Right lobe of liver (tissue), 4 donors: ENCODE measurements at regions not wholly inside any gene's neighbourhood (a gene's known extent, or its start where the extent isn't known, plus 50 kb on each side); places are given as distances from the start of the nearest gene placed in this dataset.

ENCODE experiments used
- CTCF ChIP-seq, 4 donors: fragments of 200-600 bp in 3 of 4; fragments of 450-650 bp in 1 of 4; IDR thresholded peaks; one replicate each; pipeline versions ENCODE4 v1.5.1 to v1.8.0; 2016 to 2022; ENCODE audit warnings: antibody characterized with exemption in 4 of 4, mild to moderate bottlenecking in 2 of 4
- POLR2A ChIP-seq: fragments of 450-650 bp; IDR thresholded peaks from one replicate; pipeline ENCODE4 v1.6.1; 2017; ENCODE audit warnings: antibody characterized with exemption, mild to moderate bottlenecking
- donor health status: DM: no; HTN: no; CAD: no.
- donor health status: DM: no; HTN: no; CAD: no.
- donor health status: DM: no; HTN: yes; CAD: no.

GRCh38 chr3:115525731-115526130 lies 97.6 kb upstream of the GAP43 start:
- TF ChIP-seq CTCF (IDR thresholded peaks at IDR 0.05) (no peak), POLR2A (no peak)
